Adrenal gland (tissue), 9 donors: ENCODE measurements at regions not wholly inside any gene's neighbourhood (a gene's known extent, or its start where the extent isn't known, plus 50 kb on each side); places are given as distances from the start of the nearest gene placed in this dataset.
"Not testable (repeated sequence)": the region's sequence is repeated elsewhere in the genome, so short reads cannot be mapped to it uniquely, and the experiment has no call there.

Source experiments
- DNase-seq, 7 donors: peaks; one replicate each; pipeline ENCODE4 v3.0.0-alpha.2; 2019 to 2020
- H3K27ac ChIP-seq, 5 donors: fragments of 200-600 bp; sonication (generic) in 4 of 5; 1 replicate in 3 of 5; 2 replicates in 2 of 5; pipeline versions ENCODE4 v1.5.1 to v1.8.0; 2016 to 2020; ENCODE audit warnings: mild to moderate bottlenecking in 1 of 5
- H3K27me3 ChIP-seq: fragments of 200-600 bp; 2 replicates; pipeline ENCODE4 v1.8.0; 2021
- H3K36me3 ChIP-seq, 2 donors: fragments of 200-600 bp; replicated peaks in 1 of 2; 1 replicate in 1 of 2; 2 replicates in 1 of 2; pipeline versions ENCODE4 v1.5.1 to v1.8.0; 2018 to 2022
- H3K4me1 ChIP-seq, 2 donors: fragments of 200-600 bp; replicated peaks in 1 of 2; 1 replicate in 1 of 2; 2 replicates in 1 of 2; pipeline versions ENCODE4 v1.5.1 to v1.8.0; 2018 to 2021
- H3K4me3 ChIP-seq, 4 donors: fragments of 200-600 bp; sonication (generic) in 3 of 4; one replicate each; pipeline ENCODE4 v1.5.1; 2016 to 2018
- H3K9me3 ChIP-seq, 3 donors: fragments of 200-600 bp; sonication (generic) in 1 of 3; replicated peaks in 1 of 3; 1 replicate in 2 of 3; 2 replicates in 1 of 3; pipeline versions ENCODE4 v1.5.1 to v1.8.0; 2016 to 2021
- CTCF ChIP-seq, 6 experiments: fragments of 450-650 bp in 4 of 6; fragments of 200-600 bp in 2 of 6; sonication (generic) in 1 of 6; IDR thresholded peaks; 1 replicate in 5 of 6; 2 replicates in 1 of 6; pipeline versions ENCODE4 v1.5.1 to v1.8.0; 2016 to 2021; ENCODE audit warnings: antibody characterized with exemption in 6 of 6, mild to moderate bottlenecking in 2 of 6, moderate library complexity in 1 of 6
- POLR2A ChIP-seq, 2 donors: fragments of 450-650 bp; IDR thresholded peaks; one replicate each; pipeline ENCODE4 v1.6.1; 2017; ENCODE audit warnings: antibody characterized with exemption in 2 of 2, mild to moderate bottlenecking in 2 of 2, moderate library complexity in 1 of 2
- WGBS, 4 donors: extraction: QIAGEN DNeasy Blood & Tissue Kit in 2 of 4; methylation state at CpG; one replicate each; pipeline versions ENCODE4 v1.1.5 to v1.1.7; 2013 to 2017; 5-methylcytosine and 5-hydroxymethylcytosine counted together
- intact Hi-C, 2 donors: fragments of 100-400 bp; cut with DNase I; formaldehyde crosslinking; loops; one replicate each; pipeline versions ENCODE4 v1.14.1 to v1.15.0; 2022 to 2023
- donor health status: healthy with polysubstance abuse.
- donor health status: Bipolar disorder and iron deficiency.
- donor health status: DM: yes; HTN: yes; CAD: no.
- donor health status: DM: no; HTN: no; CAD: no.
- donor health status: DM: no; HTN: no; CAD: no.

GRCh38 chr6:11373208-11373607, 140.7 kb upstream of the NEDD9 start:
- Histone ChIP-seq H3K4me1 (no peaks in the 10 kb centered on the region), H3K36me3 (no peaks in the 10 kb centered on the region), H3K27me3 (no peaks in the 10 kb centered on the region), H3K9me3 (no peaks in the 10 kb centered on the region), H3K27ac (no peak overlapping the region), H3K4me3 (no peak overlapping the region)
- no peak for DNase-seq
- intact Hi-C loops: no loop called here
- no peak for TF ChIP-seq CTCF (IDR thresholded peaks at IDR 0.05)
- TF ChIP-seq POLR2A (IDR thresholded peaks at IDR 0.05): no peak
- 86 to 97% (median 90%) methylated on average over 1 of the region's 1 CpG for WGBS, 4 donors

GRCh38 chr6:11372186-11372790, 139.8 kb upstream of the NEDD9 start:
- H3K27me3 ChIP-seq, H3K4me1 ChIP-seq, DNase-seq, intact Hi-C loops, H3K27ac ChIP-seq, H3K9me3 ChIP-seq, H3K4me3 ChIP-seq, H3K36me3 ChIP-seq: not testable (repeated sequence)

- no peak for TF ChIP-seq CTCF (IDR thresholded peaks at IDR 0.05)
- no peak for TF ChIP-seq POLR2A (IDR thresholded peaks at IDR 0.05)
- Histone ChIP-seq H3K27ac (peak overlapping the region in 1 of 5 donors; percentile 40), H3K4me1 (no peaks in the 10 kb centered on the region), H3K9me3 (no peaks in the 10 kb centered on the region), H3K4me3 (no peak overlapping the region), H3K27me3 (no peaks in the 10 kb centered on the region), H3K36me3 (no peaks in the 10 kb centered on the region)
- WGBS, 4 donors: 75 to 82% (median 80%) methylated on average over 24 of the region's 24 CpGs
- intact Hi-C loops: no loop called here
- DNase-seq: no peak
These were observed 137.9 kb upstream of the NEDD9 start for GRCh38 chr6:11370191-11371018.

- Histone ChIP-seq H3K36me3 (no peaks in the 10 kb centered on the region), H3K4me1 (no peaks in the 10 kb centered on the region), H3K27me3 (no peaks in the 10 kb centered on the region), H3K27ac (no peak overlapping the region), H3K9me3 (no peaks in the 10 kb centered on the region), H3K4me3 (no peak overlapping the region)
- intact Hi-C loops: no loop called here
- no peak for TF ChIP-seq CTCF (IDR thresholded peaks at IDR 0.05)
- no peak for TF ChIP-seq POLR2A (IDR thresholded peaks at IDR 0.05)
- 50 to 57% (median 53%) methylated on average over 1 of the region's 1 CpG for WGBS, 4 donors
- DNase-seq: no peak
These were observed 136.3 kb upstream of the NEDD9 start for GRCh38 chr6:11368760-11369159.

GRCh38 chr6:11368264-11368663, 135.8 kb upstream of the NEDD9 start:
- Histone ChIP-seq H3K9me3 (no peaks in the 10 kb centered on the region), H3K27ac (no peak overlapping the region), H3K4me3 (no peak overlapping the region), H3K4me1 (no peaks in the 10 kb centered on the region), H3K36me3 (no peaks in the 10 kb centered on the region), H3K27me3 (no peaks in the 10 kb centered on the region)
- 84 to 96% (median 86%) methylated on average over 5 of the region's 5 CpGs for WGBS, 4 donors
- no peak for DNase-seq
- intact Hi-C loops: no loop called here
- no peak for TF ChIP-seq POLR2A (IDR thresholded peaks at IDR 0.05)
- no peak for TF ChIP-seq CTCF (IDR thresholded peaks at IDR 0.05)
